ENCODE measurements at regions not wholly inside any gene's neighbourhood (a gene's known extent, or its start where the extent isn't known, plus 50 kb on each side); places are given as distances from the start of the nearest gene placed in this dataset.
"Not testable (repeated sequence)": the region's sequence is repeated elsewhere in the genome, so short reads cannot be mapped to it uniquely, and the experiment has no call there.

DNA sequence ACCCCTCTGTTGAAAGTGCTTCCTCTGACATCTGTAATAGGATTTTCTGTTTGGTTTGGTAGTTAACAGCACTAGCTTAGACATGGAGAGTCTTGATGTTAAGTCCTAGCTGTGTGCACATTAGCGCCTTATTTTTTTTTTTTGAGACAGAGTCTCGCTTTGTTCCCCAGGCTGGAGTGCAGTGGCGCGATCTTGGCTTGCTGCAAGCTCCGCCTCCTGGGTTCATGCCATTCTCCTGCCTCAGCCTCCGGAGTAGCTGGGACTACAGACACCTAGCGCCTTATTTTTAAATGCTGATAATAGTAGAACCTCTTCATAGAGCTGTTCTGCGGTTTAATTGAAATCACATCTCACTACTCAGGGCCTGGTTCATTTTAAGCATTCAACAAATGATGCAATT, 131.5 kb downstream of the PLCE1 start:
- 67% methylated on average over 8 of the region's 8 CpGs for WGBS
- H3K27me3 ChIP-seq (ENCODE audit: control insufficient read depth, insufficient read depth); intact Hi-C loops (cut with DNase I); H3K4me3 ChIP-seq (ENCODE audit: low read length); H3K9me3 ChIP-seq (ENCODE audit: control insufficient read depth, low read length); H3K4me1 ChIP-seq (ENCODE audit: control insufficient read depth, insufficient read depth, low read length); H3K27ac ChIP-seq (ENCODE audit: low read length): not testable (repeated sequence)
- peak in 1 of 3 donors; percentile 63 for DNase-seq
- peak in 1 of 2 donors; percentile 17 for ATAC-seq

GRCh38 chr10:94125856-94126255, 132.1 kb downstream of the PLCE1 start:
- no peaks in the 10 kb centered on the region for H3K9me3 ChIP-seq (ENCODE audit: control insufficient read depth, low read length)
- no peak overlapping the region for H3K27ac ChIP-seq (ENCODE audit: low read length)
- DNase-seq (no peak), ATAC-seq (no peak)
- H3K27me3 ChIP-seq (ENCODE audit: control insufficient read depth, insufficient read depth): no peaks in the 10 kb centered on the region
- intact Hi-C loops (cut with DNase I): no loop called here
- peaks cover 11% of the 10 kb centered on the region for H3K4me1 ChIP-seq (ENCODE audit: control insufficient read depth, insufficient read depth, low read length)
- H3K4me3 ChIP-seq (ENCODE audit: low read length): no peak overlapping the region

- Histone ChIP-seq H3K9me3 (ENCODE audit: control insufficient read depth, low read length) (no peaks in the 10 kb centered on the region), H3K27ac (ENCODE audit: low read length) (peak overlapping the region; percentile 7), H3K4me1 (ENCODE audit: control insufficient read depth, insufficient read depth, low read length) (peaks cover 11% of the 10 kb centered on the region), H3K27me3 (ENCODE audit: control insufficient read depth, insufficient read depth) (no peaks in the 10 kb centered on the region), H3K4me3 (ENCODE audit: low read length) (no peak overlapping the region)
- peak in 2 of 3 donors; percentile 42 to 68 for DNase-seq
- ATAC-seq: peak in 1 of 2 donors; percentile 64
- intact Hi-C loops (cut with DNase I): loop anchor here in 1 of 4 donors (10.0 kb wide), 1 partner anchor 115 kb away; no protein-coding TSS in a partner anchor
- WGBS: 73% methylated on average over 2 of the region's 2 CpGs
These were observed 135.8 kb downstream of the PLCE1 start for GRCh38 chr10:94129393-94130130.

- no peak overlapping the region for H3K4me3 ChIP-seq (ENCODE audit: low read length)
- intact Hi-C loops (cut with DNase I): loop anchor here in 1 of 4 donors (10.0 kb wide), 1 partner anchor 117 kb away; no protein-coding TSS in a partner anchor
- no peaks in the 10 kb centered on the region for H3K27me3 ChIP-seq (ENCODE audit: control insufficient read depth, insufficient read depth)
- 43% methylated on average over 3 of the region's 3 CpGs for WGBS
- H3K27ac ChIP-seq (ENCODE audit: low read length): no peak overlapping the region
- H3K4me1 ChIP-seq (ENCODE audit: control insufficient read depth, insufficient read depth, low read length): peaks cover 11% of the 10 kb centered on the region
- DNase-seq (no peak), ATAC-seq (no peak)
- H3K9me3 ChIP-seq (ENCODE audit: control insufficient read depth, low read length): no peaks in the 10 kb centered on the region
These were observed 138.2 kb downstream of the PLCE1 start for GRCh38 chr10:94131885-94132284.

DNA sequence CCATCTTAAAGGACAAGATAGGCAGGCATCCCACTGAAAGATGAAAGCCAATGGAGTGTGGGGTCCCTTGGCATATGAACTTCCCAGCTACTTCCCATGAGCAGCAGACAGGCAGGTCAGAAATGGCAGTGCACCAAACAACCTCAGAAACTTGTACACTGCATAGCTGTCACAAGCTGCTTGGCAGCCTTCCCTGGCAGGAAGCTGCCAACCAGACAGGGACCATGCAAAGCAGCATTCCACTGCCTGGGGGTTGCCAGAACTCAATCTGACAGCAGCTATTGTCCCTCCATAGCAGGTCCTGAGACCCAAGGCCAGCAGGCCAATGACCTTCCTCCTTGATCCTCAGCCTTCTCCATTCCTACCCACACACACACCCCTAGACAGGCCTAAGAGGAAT, 139.5 kb downstream of the PLCE1 start:
- peak; percentile 73 to 90 (median 86) for DNase-seq
- Histone ChIP-seq H3K27ac (ENCODE audit: low read length) (peak overlapping the region; percentile 75), H3K9me3 (ENCODE audit: control insufficient read depth, low read length) (no peaks in the 10 kb centered on the region), H3K4me3 (ENCODE audit: low read length) (no peak overlapping the region), H3K27me3 (ENCODE audit: control insufficient read depth, insufficient read depth) (no peaks in the 10 kb centered on the region), H3K4me1 (ENCODE audit: control insufficient read depth, insufficient read depth, low read length) (peaks cover 11% of the 10 kb centered on the region)
- peak; percentile 85 to 91 for ATAC-seq
- intact Hi-C loops (cut with DNase I): loop anchor here in 1 of 4 donors (10.0 kb wide), 1 partner anchor 118 kb away; no protein-coding TSS in a partner anchor

- no peak overlapping the region for H3K4me3 ChIP-seq (ENCODE audit: low read length)
- H3K4me1 ChIP-seq (ENCODE audit: control insufficient read depth, insufficient read depth, low read length): peaks cover 3% of the 10 kb centered on the region
- H3K27me3 ChIP-seq (ENCODE audit: control insufficient read depth, insufficient read depth): no peaks in the 10 kb centered on the region
- ATAC-seq (no peak), DNase-seq (no peak)
- no peaks in the 10 kb centered on the region for H3K9me3 ChIP-seq (ENCODE audit: control insufficient read depth, low read length)
- no peak overlapping the region for H3K27ac ChIP-seq (ENCODE audit: low read length)
- intact Hi-C loops (cut with DNase I): loop anchor here in 1 of 4 donors (10.0 kb wide), 1 partner anchor 123 kb away; no protein-coding TSS in a partner anchor
- WGBS: 87% methylated on average over 2 of the region's 2 CpGs
These were observed 144.0 kb downstream of the PLCE1 start for GRCh38 chr10:94137747-94138146.

- Histone ChIP-seq H3K27ac (ENCODE audit: low read length) (no peak overlapping the region), H3K4me3 (ENCODE audit: low read length) (no peak overlapping the region), H3K4me1 (ENCODE audit: control insufficient read depth, insufficient read depth, low read length) (peaks cover 3% of the 10 kb centered on the region), H3K9me3 (ENCODE audit: control insufficient read depth, low read length) (no peaks in the 10 kb centered on the region), H3K27me3 (ENCODE audit: control insufficient read depth, insufficient read depth) (no peaks in the 10 kb centered on the region)
- ATAC-seq (peak in 1 of 2 donors; percentile 44), DNase-seq (no peak)
- intact Hi-C loops (cut with DNase I): loop anchor here in 1 of 4 donors (10.0 kb wide), 1 partner anchor 124 kb away; no protein-coding TSS in a partner anchor
- WGBS: 81% methylated on average over 2 of the region's 2 CpGs
These were observed 144.7 kb downstream of the PLCE1 start for GRCh38 chr10:94138391-94138790.

DNA sequence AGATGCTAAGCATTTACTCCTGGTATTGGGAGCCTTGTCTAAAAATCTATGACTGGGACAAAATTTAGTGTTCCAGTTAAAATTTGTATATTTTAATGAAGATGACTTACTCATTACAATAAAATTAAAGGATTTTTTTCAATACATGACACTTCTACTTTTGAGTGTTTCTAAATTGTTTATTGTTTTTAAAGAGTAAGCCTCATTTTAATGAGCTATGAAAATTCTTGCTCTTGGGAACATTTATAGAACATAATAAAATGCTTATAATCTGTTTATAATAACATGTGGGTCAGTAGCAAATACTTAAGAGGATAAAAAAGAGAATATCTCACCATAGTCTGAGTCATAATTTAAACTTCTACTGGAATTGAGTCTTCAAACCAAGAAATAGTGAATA, 149.5 kb downstream of the PLCE1 start:
- Histone ChIP-seq H3K27me3 (ENCODE audit: control insufficient read depth, insufficient read depth) (no peaks in the 10 kb centered on the region), H3K9me3 (ENCODE audit: control insufficient read depth, low read length) (no peaks in the 10 kb centered on the region), H3K27ac (ENCODE audit: low read length) (no peak overlapping the region), H3K4me1 (ENCODE audit: control insufficient read depth, insufficient read depth, low read length) (no peaks in the 10 kb centered on the region), H3K4me3 (ENCODE audit: low read length) (no peak overlapping the region)
- ATAC-seq: no peak
- DNase-seq: no peak
- intact Hi-C loops (cut with DNase I): no loop called here

DNA sequence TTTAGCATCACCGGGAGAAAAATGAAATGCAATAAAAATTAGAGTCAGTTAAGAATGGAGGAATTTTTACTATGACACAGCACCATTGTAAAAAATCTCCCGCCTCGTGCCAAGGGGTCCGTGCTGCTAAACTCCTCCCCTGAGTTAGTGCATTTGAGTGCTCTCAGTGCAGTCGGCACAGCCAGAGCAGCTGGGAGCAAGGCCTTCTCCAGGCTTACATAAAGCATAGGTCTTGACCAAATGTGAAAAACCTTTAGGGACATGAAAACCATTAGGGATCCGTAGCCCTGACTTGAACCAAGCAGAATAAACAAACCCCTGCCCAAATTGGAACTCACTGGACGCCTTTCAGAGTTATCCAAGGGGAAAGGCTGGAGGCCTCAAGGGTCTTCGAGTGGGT, 152.6 kb downstream of the PLCE1 start:
- 75% methylated on average over 8 of the region's 8 CpGs for WGBS
- H3K9me3 ChIP-seq (ENCODE audit: control insufficient read depth, low read length): no peaks in the 10 kb centered on the region
- DNase-seq (peak in 1 of 3 donors; percentile 44), ATAC-seq (no peak)
- no peak overlapping the region for H3K27ac ChIP-seq (ENCODE audit: low read length)
- intact Hi-C loops (cut with DNase I): no loop called here
- no peak overlapping the region for H3K4me3 ChIP-seq (ENCODE audit: low read length)
- H3K4me1 ChIP-seq (ENCODE audit: control insufficient read depth, insufficient read depth, low read length): peaks cover 2% of the 10 kb centered on the region
- no peaks in the 10 kb centered on the region for H3K27me3 ChIP-seq (ENCODE audit: control insufficient read depth, insufficient read depth)

- DNase-seq (no peak), ATAC-seq (no peak)
- WGBS: 73% methylated on average over 5 of the region's 5 CpGs
- no peak overlapping the region for H3K4me3 ChIP-seq (ENCODE audit: low read length)
- intact Hi-C loops (cut with DNase I): no loop called here
- H3K27ac ChIP-seq (ENCODE audit: low read length): no peak overlapping the region
- peaks cover 2% of the 10 kb centered on the region for H3K4me1 ChIP-seq (ENCODE audit: control insufficient read depth, insufficient read depth, low read length)
- no peaks in the 10 kb centered on the region for H3K27me3 ChIP-seq (ENCODE audit: control insufficient read depth, insufficient read depth)
- no peaks in the 10 kb centered on the region for H3K9me3 ChIP-seq (ENCODE audit: control insufficient read depth, low read length)
These were observed 153.0 kb downstream of the PLCE1 start for GRCh38 chr10:94146746-94147145.

GRCh38 chr10:94149702-94150101, 156.0 kb downstream of the PLCE1 start:
- H3K27ac ChIP-seq (ENCODE audit: low read length): no peak overlapping the region
- H3K27me3 ChIP-seq (ENCODE audit: control insufficient read depth, insufficient read depth): no peaks in the 10 kb centered on the region
- 81% methylated on average over 2 of the region's 2 CpGs for WGBS
- intact Hi-C loops (cut with DNase I): no loop called here
- DNase-seq: no peak
- no peaks in the 10 kb centered on the region for H3K9me3 ChIP-seq (ENCODE audit: control insufficient read depth, low read length)
- H3K4me1 ChIP-seq (ENCODE audit: control insufficient read depth, insufficient read depth, low read length): peaks cover 2% of the 10 kb centered on the region
- ATAC-seq: no peak
- H3K4me3 ChIP-seq (ENCODE audit: low read length): no peak overlapping the region

Measured in right cardiac atrium (tissue), 5 donors.